ENCODE measurements at regions not wholly inside any gene's neighbourhood (a gene's known extent, or its start where the extent isn't known, plus 50 kb on each side); places are given as distances from the start of the nearest gene placed in this dataset.

GRCh38 chr9:78548670-78549069 lies 251.7 kb downstream of the PSAT1 start:
- intact Hi-C loops (cut with DNase I), result no loop called here
- Histone ChIP-seq H3K9me3 (ENCODE audit: control insufficient read depth, low read length) (peaks cover 2% of the 10 kb centered on the region), H3K27ac (ENCODE audit: low read depth in 1 of 2, low read length in 2 of 2) (no peak overlapping the region), H3K36me3 (ENCODE audit: control insufficient read depth in 1 of 2, insufficient read depth in 2 of 2, low read length in 1 of 2) (no peaks in the 10 kb centered on the region), H3K4me1 (ENCODE audit: control insufficient read depth in 1 of 2, insufficient read depth in 2 of 2, low read length in 2 of 2) (no peaks in the 10 kb centered on the region), H3K4me3 (ENCODE audit: low read length in 2 of 2) (no peak overlapping the region), H3K27me3 (ENCODE audit: control insufficient read depth in 1 of 2, insufficient read depth in 2 of 2, low read length in 1 of 2) (no peaks in the 10 kb centered on the region)
- no peak for DNase-seq
- 6 to 7% methylated on average over 3 of the region's 3 CpGs for WGBS, 2 donors
- ATAC-seq (ENCODE audit: low FRiP score), result no peak

- WGBS, 2 donors, result 36 to 37% methylated on average over 3 of the region's 3 CpGs
- H3K36me3 ChIP-seq (ENCODE audit: control insufficient read depth in 1 of 2, insufficient read depth in 2 of 2, low read length in 1 of 2), result no peaks in the 10 kb centered on the region
- no peaks in the 10 kb centered on the region for H3K4me1 ChIP-seq (ENCODE audit: control insufficient read depth in 1 of 2, insufficient read depth in 2 of 2, low read length in 2 of 2)
- intact Hi-C loops (cut with DNase I), result no loop called here
- no peak for DNase-seq
- no peaks in the 10 kb centered on the region for H3K27me3 ChIP-seq (ENCODE audit: control insufficient read depth in 1 of 2, insufficient read depth in 2 of 2, low read length in 1 of 2)
- no peak overlapping the region for H3K27ac ChIP-seq (ENCODE audit: low read depth in 1 of 2, low read length in 2 of 2)
- H3K4me3 ChIP-seq (ENCODE audit: low read length in 2 of 2), result no peak overlapping the region
- ATAC-seq (ENCODE audit: low FRiP score), result no peak
- peaks cover 2% of the 10 kb centered on the region for H3K9me3 ChIP-seq (ENCODE audit: control insufficient read depth, low read length)
Measured at GRCh38 chr9:78549711-78550110, 252.8 kb downstream of the PSAT1 start.

GRCh38 chr9:78552802-78553201 lies 255.9 kb downstream of the PSAT1 start:
- no peak for DNase-seq
- WGBS, 2 donors, result 0 to 41% methylated on average over 1 of the region's 1 CpG
- H3K4me3 ChIP-seq (ENCODE audit: low read length in 2 of 2), result no peak overlapping the region
- peaks cover 2% of the 10 kb centered on the region for H3K9me3 ChIP-seq (ENCODE audit: control insufficient read depth, low read length)
- H3K36me3 ChIP-seq (ENCODE audit: control insufficient read depth in 1 of 2, insufficient read depth in 2 of 2, low read length in 1 of 2), result no peaks in the 10 kb centered on the region
- no peak for ATAC-seq (ENCODE audit: low FRiP score)
- no peaks in the 10 kb centered on the region for H3K4me1 ChIP-seq (ENCODE audit: control insufficient read depth in 1 of 2, insufficient read depth in 2 of 2, low read length in 2 of 2)
- no peaks in the 10 kb centered on the region for H3K27me3 ChIP-seq (ENCODE audit: control insufficient read depth in 1 of 2, insufficient read depth in 2 of 2, low read length in 1 of 2)
- no peak overlapping the region for H3K27ac ChIP-seq (ENCODE audit: low read depth in 1 of 2, low read length in 2 of 2)
- intact Hi-C loops (cut with DNase I), result no loop called here

- intact Hi-C loops (cut with DNase I), result no loop called here
- 85 to 89% methylated on average over 5 of the region's 5 CpGs for WGBS, 2 donors
- Histone ChIP-seq H3K27me3 (ENCODE audit: control insufficient read depth in 1 of 2, insufficient read depth in 2 of 2, low read length in 1 of 2) (no peaks in the 10 kb centered on the region), H3K27ac (ENCODE audit: low read depth in 1 of 2, low read length in 2 of 2) (no peak overlapping the region), H3K4me3 (ENCODE audit: low read length in 2 of 2) (no peak overlapping the region), H3K9me3 (ENCODE audit: control insufficient read depth, low read length) (no peaks in the 10 kb centered on the region), H3K4me1 (ENCODE audit: control insufficient read depth in 1 of 2, insufficient read depth in 2 of 2, low read length in 2 of 2) (no peaks in the 10 kb centered on the region), H3K36me3 (ENCODE audit: control insufficient read depth in 1 of 2, insufficient read depth in 2 of 2, low read length in 1 of 2) (no peaks in the 10 kb centered on the region)
- DNase-seq, result no peak
- ATAC-seq (ENCODE audit: low FRiP score), result no peak
Measured at GRCh38 chr9:78557540-78557939, 260.6 kb downstream of the PSAT1 start.

- 66 to 68% methylated on average over 3 of the region's 3 CpGs for WGBS, 2 donors
- H3K27me3 ChIP-seq (ENCODE audit: control insufficient read depth in 1 of 2, insufficient read depth in 2 of 2, low read length in 1 of 2), result no peaks in the 10 kb centered on the region
- no peaks in the 10 kb centered on the region for H3K36me3 ChIP-seq (ENCODE audit: control insufficient read depth in 1 of 2, insufficient read depth in 2 of 2, low read length in 1 of 2)
- DNase-seq (no peak), ATAC-seq (ENCODE audit: low FRiP score) (no peak)
- H3K4me1 ChIP-seq (ENCODE audit: control insufficient read depth in 1 of 2, insufficient read depth in 2 of 2, low read length in 2 of 2), result no peaks in the 10 kb centered on the region
- H3K27ac ChIP-seq (ENCODE audit: low read depth in 1 of 2, low read length in 2 of 2), result no peak overlapping the region
- no peak overlapping the region for H3K4me3 ChIP-seq (ENCODE audit: low read length in 2 of 2)
- H3K9me3 ChIP-seq (ENCODE audit: control insufficient read depth, low read length), result no peaks in the 10 kb centered on the region
- intact Hi-C loops (cut with DNase I), result no loop called here
Measured at GRCh38 chr9:78559449-78559885, 262.5 kb downstream of the PSAT1 start.

- no peaks in the 10 kb centered on the region for H3K4me1 ChIP-seq (ENCODE audit: control insufficient read depth in 1 of 2, insufficient read depth in 2 of 2, low read length in 2 of 2)
- WGBS, 2 donors, result 58 to 78% methylated on average over 1 of the region's 1 CpG
- DNase-seq (no peak), ATAC-seq (ENCODE audit: low FRiP score) (no peak)
- intact Hi-C loops (cut with DNase I), result no loop called here
- H3K4me3 ChIP-seq (ENCODE audit: low read length in 2 of 2), result no peak overlapping the region
- no peaks in the 10 kb centered on the region for H3K9me3 ChIP-seq (ENCODE audit: control insufficient read depth, low read length)
- H3K27me3 ChIP-seq (ENCODE audit: control insufficient read depth in 1 of 2, insufficient read depth in 2 of 2, low read length in 1 of 2), result no peaks in the 10 kb centered on the region
- H3K27ac ChIP-seq (ENCODE audit: low read depth in 1 of 2, low read length in 2 of 2), result no peak overlapping the region
- no peaks in the 10 kb centered on the region for H3K36me3 ChIP-seq (ENCODE audit: control insufficient read depth in 1 of 2, insufficient read depth in 2 of 2, low read length in 1 of 2)
Measured at GRCh38 chr9:78562021-78562420, 265.1 kb downstream of the PSAT1 start.

- H3K9me3 ChIP-seq (ENCODE audit: control insufficient read depth, low read length), result no peaks in the 10 kb centered on the region
- no peaks in the 10 kb centered on the region for H3K27me3 ChIP-seq (ENCODE audit: control insufficient read depth in 1 of 2, insufficient read depth in 2 of 2, low read length in 1 of 2)
- H3K27ac ChIP-seq (ENCODE audit: low read depth in 1 of 2, low read length in 2 of 2), result no peak overlapping the region
- H3K4me3 ChIP-seq (ENCODE audit: low read length in 2 of 2), result no peak overlapping the region
- no peak for DNase-seq
- no peak for ATAC-seq (ENCODE audit: low FRiP score)
- 80 to 85% methylated on average over 5 of the region's 5 CpGs for WGBS, 2 donors
- intact Hi-C loops (cut with DNase I), result no loop called here
- no peaks in the 10 kb centered on the region for H3K36me3 ChIP-seq (ENCODE audit: control insufficient read depth in 1 of 2, insufficient read depth in 2 of 2, low read length in 1 of 2)
- no peaks in the 10 kb centered on the region for H3K4me1 ChIP-seq (ENCODE audit: control insufficient read depth in 1 of 2, insufficient read depth in 2 of 2, low read length in 2 of 2)
Measured at GRCh38 chr9:78563269-78563668, 266.3 kb downstream of the PSAT1 start.

GRCh38 chr9:78565481-78565880 lies 268.6 kb downstream of the PSAT1 start:
- Histone ChIP-seq H3K27ac (ENCODE audit: low read depth in 1 of 2, low read length in 2 of 2) (no peak overlapping the region), H3K4me1 (ENCODE audit: control insufficient read depth in 1 of 2, insufficient read depth in 2 of 2, low read length in 2 of 2) (no peaks in the 10 kb centered on the region), H3K27me3 (ENCODE audit: control insufficient read depth in 1 of 2, insufficient read depth in 2 of 2, low read length in 1 of 2) (no peaks in the 10 kb centered on the region), H3K36me3 (ENCODE audit: control insufficient read depth in 1 of 2, insufficient read depth in 2 of 2, low read length in 1 of 2) (no peaks in the 10 kb centered on the region), H3K9me3 (ENCODE audit: control insufficient read depth, low read length) (no peaks in the 10 kb centered on the region), H3K4me3 (ENCODE audit: low read length in 2 of 2) (no peak overlapping the region)
- WGBS, 2 donors, result 70 to 79% methylated on average over 5 of the region's 5 CpGs
- intact Hi-C loops (cut with DNase I), result no loop called here
- ATAC-seq (ENCODE audit: low FRiP score), result no peak
- no peak for DNase-seq

GRCh38 chr9:78566521-78566920 lies 269.6 kb downstream of the PSAT1 start:
- ATAC-seq (ENCODE audit: low FRiP score) (no peak), DNase-seq (no peak)
- H3K9me3 ChIP-seq (ENCODE audit: control insufficient read depth, low read length), result no peaks in the 10 kb centered on the region
- H3K4me3 ChIP-seq (ENCODE audit: low read length in 2 of 2), result no peak overlapping the region
- no peaks in the 10 kb centered on the region for H3K4me1 ChIP-seq (ENCODE audit: control insufficient read depth in 1 of 2, insufficient read depth in 2 of 2, low read length in 2 of 2)
- no peak overlapping the region for H3K27ac ChIP-seq (ENCODE audit: low read depth in 1 of 2, low read length in 2 of 2)
- intact Hi-C loops (cut with DNase I), result no loop called here
- no peaks in the 10 kb centered on the region for H3K27me3 ChIP-seq (ENCODE audit: control insufficient read depth in 1 of 2, insufficient read depth in 2 of 2, low read length in 1 of 2)
- no peaks in the 10 kb centered on the region for H3K36me3 ChIP-seq (ENCODE audit: control insufficient read depth in 1 of 2, insufficient read depth in 2 of 2, low read length in 1 of 2)
- 44 to 62% methylated on average over 2 of the region's 2 CpGs for WGBS, 2 donors
